H9 (cell line): ENCODE measurements at regions not wholly inside any gene's neighbourhood (a gene's known extent, or its start where the extent isn't known, plus 50 kb on each side); places are given as distances from the start of the nearest gene placed in this dataset.

Experiments
- DNase-seq: peaks from one replicate; pipeline ENCODE4 v3.0.0-alpha.2; 2017
- H2AFZ ChIP-seq: one replicate; pipeline ENCODE4 v1.6.1; 2013; ENCODE audit warnings: mild to moderate bottlenecking, low read length, control low read depth, moderate library complexity
- H2AK5ac ChIP-seq: 2 replicates; pipeline ENCODE4 v1.6.1; 2013; ENCODE audit warnings: low read length, control low read depth, mixed read lengths; ENCODE audit not compliant: insufficient read length
- H2BK120ac ChIP-seq: one replicate; pipeline ENCODE4 v1.6.1; 2013; ENCODE audit warnings: low read depth, mild to moderate bottlenecking, low read length, control low read depth, inconsistent platforms; ENCODE audit not compliant: poor library complexity, severe bottlenecking
- H2BK12ac ChIP-seq: 2 replicates; pipeline ENCODE4 v1.6.1; 2013; ENCODE audit warnings: low read length, control low read depth, mixed read lengths, low read depth; ENCODE audit not compliant: insufficient read length
- H2BK15ac ChIP-seq: 2 replicates; pipeline ENCODE4 v1.6.1; 2013; ENCODE audit warnings: low read depth, low read length, control low read depth
- H2BK20ac ChIP-seq: one replicate; pipeline ENCODE4 v1.6.1; 2013; ENCODE audit warnings: low read depth, mild to moderate bottlenecking, low read length, control low read depth, inconsistent platforms; ENCODE audit not compliant: poor library complexity, severe bottlenecking
- H2BK5ac ChIP-seq: 2 replicates; pipeline ENCODE4 v1.6.1; 2013; ENCODE audit warnings: low read length, control low read depth, mixed read lengths; ENCODE audit not compliant: insufficient read length
- H3K14ac ChIP-seq: 2 replicates; pipeline ENCODE4 v1.6.1; 2013; ENCODE audit warnings: low read length, control low read depth; ENCODE audit not compliant: insufficient read depth
- H3K18ac ChIP-seq: 2 replicates; pipeline ENCODE4 v1.6.1; 2013; ENCODE audit warnings: low read depth, mild to moderate bottlenecking, mixed read lengths, low read length, control low read depth; ENCODE audit not compliant: insufficient read length
- H3K23ac ChIP-seq: 2 replicates; pipeline ENCODE4 v1.6.1; 2013; ENCODE audit warnings: low read length, control low read depth, mixed read lengths, low read depth; ENCODE audit not compliant: insufficient read length
- H3K23me2 ChIP-seq: 2 replicates; pipeline ENCODE4 v1.6.1; 2013; ENCODE audit warnings: low read depth, mild to moderate bottlenecking, mixed read lengths, low read length, control low read depth; ENCODE audit not compliant: insufficient read length, poor library complexity, severe bottlenecking
- H3K27ac ChIP-seq: 2 replicates; pipeline ENCODE4 v1.5.1; 2013; ENCODE audit warnings: low read length, control low read depth, mixed read lengths, low read depth; ENCODE audit not compliant: insufficient read length
- H3K27me3 ChIP-seq: 2 replicates; pipeline ENCODE4 v1.6.1; 2013; ENCODE audit warnings: low read length, control low read depth, inconsistent platforms; ENCODE audit not compliant: insufficient read depth
- H3K4ac ChIP-seq: 2 replicates; pipeline ENCODE4 v1.6.1; 2013; ENCODE audit warnings: low read depth, mild to moderate bottlenecking, control low read depth, inconsistent platforms, low read length, moderate library complexity
- H3K4me1 ChIP-seq: 2 replicates; pipeline ENCODE4 v1.6.1; 2013; ENCODE audit warnings: low read length, control low read depth, inconsistent platforms; ENCODE audit not compliant: insufficient read depth
- H3K4me2 ChIP-seq: 2 replicates; pipeline ENCODE4 v1.6.1; 2013; ENCODE audit warnings: low read length, control low read depth, mixed read lengths; ENCODE audit not compliant: insufficient read length, insufficient read depth
- H3K56ac ChIP-seq: 2 replicates; pipeline ENCODE4 v1.6.1; 2013; ENCODE audit warnings: low read depth, mild to moderate bottlenecking, mixed read lengths, low read length, control low read depth; ENCODE audit not compliant: insufficient read length
- H3K79me1 ChIP-seq: 2 replicates; pipeline ENCODE4 v1.6.1; 2013; ENCODE audit warnings: low read depth, mild to moderate bottlenecking, moderate library complexity, low read length, control low read depth, inconsistent platforms; ENCODE audit not compliant: insufficient read depth, poor library complexity, severe bottlenecking
- H3K79me2 ChIP-seq: 2 replicates; pipeline ENCODE4 v1.6.1; 2013; ENCODE audit warnings: low read length, control low read depth, inconsistent platforms; ENCODE audit not compliant: insufficient read depth
- H3K9ac ChIP-seq: 2 replicates; pipeline ENCODE4 v1.6.1; 2013; ENCODE audit warnings: low read length, control low read depth, mixed read lengths; ENCODE audit not compliant: insufficient read length; ENCODE audit errors: extremely low read depth
- H3K9me3 ChIP-seq: one replicate; pipeline ENCODE4 v1.6.1; 2013; ENCODE audit warnings: low read depth, low read length, inconsistent platforms; ENCODE audit not compliant: control insufficient read depth
- H3T11ph ChIP-seq: one replicate; pipeline ENCODE4 v1.6.1; 2013; ENCODE audit warnings: mild to moderate bottlenecking, low read length, control low read depth, inconsistent platforms
- H4K20me1 ChIP-seq: one replicate; pipeline ENCODE4 v1.6.1; 2013; ENCODE audit not compliant: control insufficient read depth, insufficient read length, insufficient read depth
- H4K5ac ChIP-seq: 2 replicates; pipeline ENCODE4 v1.6.1; 2013; ENCODE audit warnings: low read depth, mild to moderate bottlenecking, mixed read lengths, low read length, control low read depth; ENCODE audit not compliant: insufficient read length
- H4K8ac ChIP-seq: replicated peaks from 2 replicates; pipeline ENCODE4 v1.6.1; 2013; ENCODE audit warnings: low read length, control low read depth, mixed read lengths, low read depth; ENCODE audit not compliant: insufficient read length
- H4K91ac ChIP-seq: 2 replicates; pipeline ENCODE4 v1.6.1; 2013; ENCODE audit warnings: low read depth, mild to moderate bottlenecking, moderate library complexity, mixed read lengths, low read length, control low read depth; ENCODE audit not compliant: insufficient read length
- H3K27ac Mint-ChIP-seq, 3 experiments: 2 replicates in 2 of 3; 3 replicates in 1 of 3; pipeline ENCODE4 v1.8.0; 2020 to 2021; ENCODE audit warnings: mixed read lengths in 3 of 3, mild to moderate bottlenecking in 1 of 3, moderate library complexity in 1 of 3
- H3K27me3 Mint-ChIP-seq: 2 replicates; pipeline ENCODE4 v1.8.0; 2021; ENCODE audit warnings: low read depth, mild to moderate bottlenecking, moderate library complexity, mixed read lengths
- H3K36me3 Mint-ChIP-seq, 3 experiments: 2 replicates in 2 of 3; 3 replicates in 1 of 3; pipeline ENCODE4 v1.8.0; 2020 to 2021; ENCODE audit warnings: low read depth in 3 of 3, mixed read lengths in 3 of 3; ENCODE audit not compliant: insufficient read depth in 1 of 3
- H3K4me1 Mint-ChIP-seq, 2 experiments: 2 replicates each; pipeline ENCODE4 v1.8.0; 2020; ENCODE audit warnings: mixed read lengths in 2 of 2
- H3K4me3 Mint-ChIP-seq, 2 experiments: 2 replicates in 1 of 2; 3 replicates in 1 of 2; pipeline ENCODE4 v1.8.0; 2020 to 2021; ENCODE audit warnings: mild to moderate bottlenecking in 2 of 2, mixed read lengths in 2 of 2, moderate library complexity in 1 of 2
- H3K9me3 Mint-ChIP-seq, 2 experiments: 2 replicates in 1 of 2; 3 replicates in 1 of 2; pipeline ENCODE4 v1.8.0; 2020; ENCODE audit warnings: mild to moderate bottlenecking in 2 of 2, mixed read lengths in 2 of 2, moderate library complexity in 1 of 2
- WGBS: extraction: QIAGEN DNeasy Blood & Tissue Kit; methylation state at CpG from one replicate; pipeline ENCODE4 v1.1.7; 2013; ENCODE audit warnings: missing lambda C conversion rate, low lambda C conversion rate, mixed read lengths; ENCODE audit not compliant: insufficient read length; ENCODE audit errors: extremely low coverage; 5-methylcytosine and 5-hydroxymethylcytosine counted together
- TF ChIP-seq, protein P1 (sequence below): fragments of 200-600 bp; sonication (generic); conservative IDR thresholded peaks from 3 replicates; pipeline ENCODE4 v1.8.0; 2021; ENCODE audit warnings: antibody characterized with exemption, mild to moderate bottlenecking

DNA sequence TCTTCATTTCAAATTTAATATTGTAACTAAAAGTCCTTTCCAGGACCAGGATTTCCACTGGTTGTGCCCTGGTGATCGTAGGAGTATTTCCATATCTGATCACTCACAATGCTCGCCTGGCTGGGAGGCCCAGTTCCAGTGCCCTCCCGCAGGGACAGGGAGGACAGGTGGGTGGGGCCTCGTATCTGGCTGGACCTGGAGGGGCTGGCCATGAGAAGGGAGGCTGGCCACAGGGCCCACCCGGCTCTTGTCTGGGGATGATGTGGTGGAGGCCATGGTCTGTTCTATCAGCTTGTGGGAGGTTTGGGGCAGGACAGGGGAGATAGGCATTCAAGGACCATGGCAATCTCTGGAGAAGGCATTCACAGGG is 286.4 kb downstream of the GADD45G start:
- Histone ChIP-seq H3K14ac (no peak overlapping the region; the same call in 1 of the 2 replicates), H3K56ac (no peak overlapping the region), H2AFZ (no peak overlapping the region), H3K4me2 (no peak overlapping the region), H3K23me2 (no peaks in the 10 kb centered on the region), H3K4me1 (no peaks in the 10 kb centered on the region), H2BK15ac (no peak overlapping the region), H3K18ac (no peak overlapping the region), H2BK12ac (no peak overlapping the region), H3T11ph (no peak overlapping the region), H3K23ac (no peak overlapping the region), H4K8ac (no peak overlapping the region), H3K4ac (no peak overlapping the region), H3K27me3 (no peaks in the 10 kb centered on the region), H3K79me1 (no peaks in the 10 kb centered on the region), H2AK5ac (no peak overlapping the region), H4K5ac (no peak overlapping the region), H4K91ac (no peak overlapping the region), H3K79me2 (no peaks in the 10 kb centered on the region), H2BK20ac (no peak overlapping the region), H3K27ac (no peak overlapping the region), H3K9me3 (no peaks in the 10 kb centered on the region), H2BK5ac (no peak overlapping the region), H3K9ac (no peak overlapping the region), H4K20me1 (no peaks in the 10 kb centered on the region), H2BK120ac (no peak overlapping the region)
- H3K36me3 Mint-ChIP-seq: no peaks in the 10 kb centered on the region; a peak in 1 of 7 replicates
- TF ChIP-seq, protein P1, sequence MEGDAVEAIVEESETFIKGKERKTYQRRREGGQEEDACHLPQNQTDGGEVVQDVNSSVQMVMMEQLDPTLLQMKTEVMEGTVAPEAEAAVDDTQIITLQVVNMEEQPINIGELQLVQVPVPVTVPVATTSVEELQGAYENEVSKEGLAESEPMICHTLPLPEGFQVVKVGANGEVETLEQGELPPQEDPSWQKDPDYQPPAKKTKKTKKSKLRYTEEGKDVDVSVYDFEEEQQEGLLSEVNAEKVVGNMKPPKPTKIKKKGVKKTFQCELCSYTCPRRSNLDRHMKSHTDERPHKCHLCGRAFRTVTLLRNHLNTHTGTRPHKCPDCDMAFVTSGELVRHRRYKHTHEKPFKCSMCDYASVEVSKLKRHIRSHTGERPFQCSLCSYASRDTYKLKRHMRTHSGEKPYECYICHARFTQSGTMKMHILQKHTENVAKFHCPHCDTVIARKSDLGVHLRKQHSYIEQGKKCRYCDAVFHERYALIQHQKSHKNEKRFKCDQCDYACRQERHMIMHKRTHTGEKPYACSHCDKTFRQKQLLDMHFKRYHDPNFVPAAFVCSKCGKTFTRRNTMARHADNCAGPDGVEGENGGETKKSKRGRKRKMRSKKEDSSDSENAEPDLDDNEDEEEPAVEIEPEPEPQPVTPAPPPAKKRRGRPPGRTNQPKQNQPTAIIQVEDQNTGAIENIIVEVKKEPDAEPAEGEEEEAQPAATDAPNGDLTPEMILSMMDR: no peak
- no peak overlapping the region for H3K4me3 Mint-ChIP-seq
- peaks cover 3 to 10% of the 10 kb centered on the region in 2 experiments; a peak in 1 of 5 replicates for H3K9me3 Mint-ChIP-seq
- DNase-seq: peak; percentile 10
- H3K27ac Mint-ChIP-seq: no peak overlapping the region
- WGBS: no CpG with 5 or more reads among the region's 5 CpGs
- H3K27me3 Mint-ChIP-seq: peaks cover 3% of the 10 kb centered on the region; the same call in 1 of the 2 replicates
- peaks cover 0 to 9% of the 10 kb centered on the region in 2 experiments; a peak in 2 of 4 replicates for H3K4me1 Mint-ChIP-seq
